DMS153 (cell line): ENCODE measurements at regions not wholly inside any gene's neighbourhood (a gene's known extent, or its start where the extent isn't known, plus 50 kb on each side); places are given as distances from the start of the nearest gene placed in this dataset.

Source experiments
- DNase-seq: peaks from one replicate; lab custom pipeline; 2025; lab: John Stamatoyannopoulos, UW

DNA sequence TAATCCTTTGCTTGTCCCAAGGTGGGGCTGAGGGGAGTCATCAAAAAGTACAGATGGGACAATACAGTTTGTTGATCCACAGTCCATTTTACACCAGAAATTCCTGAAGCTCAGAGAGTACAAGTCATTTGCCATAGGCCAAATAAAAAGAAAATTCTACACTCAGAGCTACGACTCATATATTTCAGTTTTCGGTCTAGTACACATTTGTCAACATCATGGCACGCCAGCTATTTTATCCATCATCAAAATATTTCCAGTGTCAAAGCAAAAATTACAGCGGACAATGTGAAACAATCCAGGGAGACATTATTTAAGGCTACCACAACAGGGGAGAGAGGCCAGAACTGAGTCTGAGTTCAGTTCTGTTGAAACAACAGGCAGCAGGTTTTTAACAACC, 587.5 kb upstream of the DSEL start:
- no peak for DNase-seq

DNA sequence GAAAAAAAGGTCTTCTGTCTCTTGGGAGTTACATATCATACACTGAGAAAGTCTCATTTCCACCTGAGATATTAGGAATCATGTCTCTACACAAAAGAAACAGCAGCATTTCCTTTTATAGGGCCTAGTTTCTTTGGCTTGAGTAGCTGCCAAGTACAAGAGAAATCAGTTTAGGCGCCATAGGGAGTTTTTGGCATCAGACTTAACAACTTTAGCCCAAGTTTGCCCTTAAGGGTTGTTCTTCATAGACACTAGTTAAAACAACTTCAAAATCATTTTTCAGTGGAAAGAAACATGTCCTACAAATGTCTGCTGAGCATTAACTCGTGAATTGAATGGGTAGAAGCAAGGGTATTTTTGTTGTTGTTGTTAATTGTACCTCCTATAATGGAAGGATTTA, 587.0 kb upstream of the DSEL start:
- DNase-seq, result no peak

DNA sequence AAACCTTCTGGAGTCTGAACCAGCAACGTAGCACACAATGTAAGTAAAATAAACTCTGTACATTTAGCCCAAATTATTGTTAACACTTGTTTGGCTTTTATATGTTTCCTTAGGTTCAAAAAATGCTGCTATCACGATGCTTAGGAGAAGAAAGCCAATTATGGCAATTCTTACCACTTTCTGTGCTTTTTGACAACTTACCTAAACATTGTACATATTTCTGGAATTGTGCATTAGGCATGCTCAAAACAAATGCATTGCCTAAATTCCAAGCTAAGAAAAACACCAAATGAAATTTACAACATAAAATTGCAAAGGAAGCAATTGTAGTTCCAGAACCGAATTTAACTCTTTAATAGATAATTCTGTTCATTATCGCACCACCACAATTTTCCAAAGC, 585.6 kb upstream of the DSEL start:
- DNase-seq, result no peak

DNA sequence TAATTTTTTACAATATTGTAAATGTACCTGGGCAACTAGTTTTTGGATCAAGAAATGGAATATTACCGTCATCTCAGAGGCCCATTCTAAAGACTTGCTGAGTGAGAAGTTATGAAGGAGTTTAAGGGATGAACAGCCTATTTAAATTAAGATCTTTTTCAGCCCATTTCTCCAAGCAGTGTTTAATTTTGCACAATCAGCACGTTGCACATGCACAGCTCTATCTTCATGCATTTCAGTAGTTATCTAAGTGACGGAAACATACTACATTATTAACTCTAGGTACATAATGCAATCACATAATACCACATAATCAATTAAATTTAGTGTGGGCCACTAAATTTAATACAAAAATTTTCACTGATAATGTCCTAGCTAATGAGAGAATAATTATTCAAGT, 582.1 kb upstream of the DSEL start:
- no peak for DNase-seq

DNA sequence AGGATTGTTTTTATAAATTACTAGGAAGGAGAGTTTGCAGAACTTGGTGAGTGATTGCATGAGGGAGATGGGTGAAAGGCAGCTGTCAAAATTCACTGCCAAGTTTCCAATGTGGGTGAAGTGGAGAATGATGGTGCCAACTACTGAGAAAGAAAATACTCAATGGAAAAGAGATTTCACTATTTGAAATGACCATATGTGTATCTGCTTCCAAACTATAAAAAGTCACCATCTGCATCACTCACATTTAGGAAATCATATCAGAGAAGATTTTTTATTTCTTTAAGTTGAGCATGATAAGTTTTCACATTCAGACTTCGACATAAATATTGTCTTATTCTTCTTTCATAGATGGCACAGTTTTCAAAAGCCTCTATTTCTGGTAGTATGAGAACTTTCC, 570.0 kb upstream of the DSEL start:
- no peak for DNase-seq

DNA sequence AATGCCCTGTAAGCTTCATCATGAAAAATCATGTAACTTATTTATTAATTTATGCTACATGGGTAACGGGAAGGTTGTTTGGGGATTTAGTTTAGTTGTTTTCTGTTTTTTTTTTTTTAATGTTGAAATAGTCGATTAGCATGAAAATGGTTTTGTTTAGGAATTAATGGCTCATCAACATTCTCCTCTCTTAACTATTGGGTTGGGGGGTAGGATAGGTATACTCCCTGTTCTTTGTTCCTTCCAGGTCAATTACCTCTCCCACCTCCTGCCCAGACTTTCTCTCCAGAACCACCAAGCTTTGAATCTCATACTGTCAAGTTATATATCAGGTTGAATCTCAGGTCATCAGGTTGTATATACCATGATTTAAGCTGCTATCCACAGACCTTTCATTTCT, 568.7 kb upstream of the DSEL start:
- DNase-seq, result no peak

DNA sequence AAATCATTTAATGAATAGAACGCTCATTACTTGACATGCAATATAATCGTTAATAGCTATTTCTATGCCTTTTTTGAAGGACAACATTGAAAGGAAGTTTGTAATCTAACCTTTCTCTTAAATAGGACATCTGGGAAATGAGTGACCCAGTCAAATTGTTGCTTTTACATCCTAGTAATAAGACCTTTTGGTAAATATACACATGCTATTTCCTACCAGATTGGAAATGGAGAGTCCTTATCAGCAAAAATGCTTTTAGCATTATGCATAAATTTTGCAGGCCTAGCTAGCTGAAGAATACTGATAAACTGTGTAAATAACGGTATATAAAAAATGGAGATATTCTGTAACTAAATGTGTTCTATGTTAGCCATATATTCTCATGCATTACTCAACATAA, 567.3 kb upstream of the DSEL start:
- no peak for DNase-seq

DNA sequence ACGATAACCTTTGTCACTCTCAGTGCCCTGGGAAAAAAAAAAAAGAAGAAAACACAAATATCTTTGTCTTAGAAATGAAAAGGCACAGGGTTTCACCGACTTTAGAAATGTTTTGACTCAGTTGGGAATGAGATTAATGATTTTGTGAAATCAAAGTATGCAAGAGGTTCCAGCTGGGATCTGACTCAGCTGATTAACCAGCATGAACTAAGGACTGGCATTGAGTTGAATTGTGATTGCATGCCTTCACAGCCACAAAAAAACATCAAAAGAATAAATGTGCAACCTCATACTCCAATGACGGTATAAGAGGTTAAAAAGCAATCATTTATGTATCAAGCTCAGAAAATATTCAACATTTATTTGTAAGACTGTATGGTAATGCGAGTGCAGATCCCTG, 566.6 kb upstream of the DSEL start:
- DNase-seq, result no peak

DNA sequence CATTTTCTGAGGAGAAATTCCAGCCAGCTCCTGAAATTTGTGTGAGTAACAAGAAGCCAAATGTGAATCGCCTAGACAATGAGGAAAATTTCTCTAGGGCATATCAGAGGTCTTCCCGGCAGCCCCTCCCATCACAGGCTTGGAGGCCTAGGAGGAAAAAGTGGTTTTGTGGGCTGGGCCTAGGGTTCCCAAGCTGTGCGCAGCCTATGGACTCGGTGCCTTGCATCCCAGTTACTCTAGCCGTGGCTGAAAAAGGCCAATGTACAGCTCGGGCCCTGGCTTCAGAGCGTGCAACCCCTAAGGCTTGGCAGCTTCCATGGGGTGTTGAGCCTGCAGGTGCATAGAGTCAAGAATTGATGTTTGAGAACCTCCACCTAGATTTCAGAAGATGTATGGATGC, 556.2 kb upstream of the DSEL start:
- DNase-seq, result no peak

DNA sequence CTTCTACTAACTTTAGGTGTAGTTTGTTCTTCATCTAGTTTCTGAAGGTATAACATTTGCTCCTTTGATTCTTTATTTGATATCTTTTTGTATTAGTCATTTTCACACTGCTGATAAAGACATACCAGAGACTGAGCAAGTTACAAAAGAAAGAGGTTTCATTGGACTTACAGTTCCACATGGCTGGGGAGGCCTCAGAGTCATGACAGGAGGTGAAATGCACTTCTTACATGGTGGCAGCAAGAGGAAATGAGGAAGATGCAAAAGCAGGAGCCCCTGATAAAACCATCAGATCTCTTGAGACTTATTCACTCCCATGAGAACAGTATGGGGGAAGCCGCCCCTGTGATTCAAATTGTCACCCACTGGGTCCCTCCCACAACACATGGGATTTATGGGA, 544.4 kb upstream of the DSEL start:
- DNase-seq, result no peak

DNA sequence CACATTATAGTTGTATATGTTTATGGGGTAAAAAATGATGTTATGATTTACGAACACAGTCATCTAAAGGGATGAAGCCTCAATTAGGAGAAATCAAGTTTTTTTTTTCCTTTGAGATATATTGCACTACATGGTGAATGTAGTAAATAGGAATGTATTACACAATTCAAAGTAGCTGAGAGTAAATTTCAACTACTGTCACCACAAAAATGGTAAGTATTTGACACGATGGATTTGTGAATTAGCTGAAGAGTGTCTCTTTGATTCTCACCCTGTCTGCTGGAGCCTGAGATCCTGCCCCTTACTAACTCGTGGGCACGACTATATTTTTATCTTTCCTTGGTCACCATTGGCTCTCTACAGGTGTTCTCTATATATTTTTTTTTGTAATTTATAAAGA, 540.4 kb upstream of the DSEL start:
- DNase-seq, result no peak

DNA sequence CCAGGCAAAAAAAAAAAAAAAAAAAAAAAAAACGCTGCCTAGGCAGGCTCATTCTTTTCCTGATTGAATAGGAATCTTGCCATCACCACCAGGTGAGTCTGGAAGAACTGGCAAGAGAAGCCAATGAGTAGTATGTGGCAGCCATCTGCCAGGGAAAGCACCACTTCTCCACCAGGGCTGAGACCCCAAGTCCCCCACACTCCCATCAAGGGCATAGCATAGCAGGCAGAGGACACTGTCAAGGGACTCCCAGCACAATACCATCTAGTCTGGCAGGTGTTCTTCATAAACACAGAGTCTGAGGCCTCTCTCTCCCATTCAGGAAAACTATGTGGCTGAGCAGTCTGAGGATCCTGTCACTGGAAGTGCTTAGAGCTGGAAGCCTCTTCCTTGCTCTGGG, 538.1 kb upstream of the DSEL start:
- no peak for DNase-seq

DNA sequence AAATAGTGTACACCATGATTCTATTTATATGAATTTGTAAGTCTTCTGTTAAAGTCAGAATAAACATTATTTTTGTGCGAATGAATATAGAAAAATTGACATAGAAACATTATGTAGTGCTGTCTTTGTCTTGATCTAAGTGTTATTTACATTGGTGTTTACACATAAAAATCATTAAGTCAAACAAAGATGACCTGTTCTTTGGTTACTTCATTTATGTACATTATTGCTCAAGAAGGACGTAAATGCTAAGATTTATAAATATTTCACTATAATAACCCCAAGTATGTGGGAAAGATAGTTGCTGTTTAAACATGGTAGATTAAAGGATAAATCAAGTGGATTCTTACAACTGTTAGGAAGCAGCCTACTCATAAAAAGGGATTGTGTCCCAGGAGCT, 536.8 kb upstream of the DSEL start:
- DNase-seq, result no peak

DNA sequence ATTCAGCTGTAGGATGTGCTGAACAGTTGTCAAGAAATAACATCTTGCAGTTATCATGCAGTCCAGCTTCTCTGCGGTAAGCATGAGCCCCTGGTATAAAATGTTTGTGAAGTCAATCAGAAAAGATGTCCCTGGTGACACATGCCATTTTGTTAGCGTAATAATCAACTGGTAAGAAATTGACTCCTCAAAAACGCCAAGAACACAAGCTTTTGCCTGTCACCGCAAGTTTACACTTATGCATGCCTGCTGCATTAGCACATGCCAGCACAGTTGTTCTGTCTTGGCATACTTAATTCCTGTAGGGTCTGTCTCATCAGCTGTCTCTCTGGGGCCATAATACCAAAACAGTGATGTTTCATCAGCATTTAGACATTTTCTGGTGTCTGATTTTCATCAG, 524.8 kb upstream of the DSEL start:
- no peak for DNase-seq

DNA sequence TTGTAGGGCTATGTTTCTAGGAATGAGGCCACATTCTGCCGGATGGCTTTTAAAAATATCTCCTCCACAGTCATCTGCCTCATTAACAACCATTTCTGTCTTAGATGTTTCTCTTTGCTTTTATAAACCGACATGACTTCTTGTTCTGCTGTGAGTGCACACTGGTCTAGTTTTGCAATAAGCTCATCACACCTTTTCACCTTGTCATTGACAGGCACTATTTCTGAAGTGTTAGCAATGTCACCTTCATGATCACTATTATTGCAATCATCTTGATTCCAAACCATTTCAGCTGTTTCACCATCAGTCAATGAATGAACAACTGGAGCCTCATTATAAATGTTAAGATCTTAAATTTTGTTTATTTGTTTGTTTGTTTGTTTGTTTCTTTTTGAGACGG, 523.7 kb upstream of the DSEL start:
- no peak for DNase-seq

DNA sequence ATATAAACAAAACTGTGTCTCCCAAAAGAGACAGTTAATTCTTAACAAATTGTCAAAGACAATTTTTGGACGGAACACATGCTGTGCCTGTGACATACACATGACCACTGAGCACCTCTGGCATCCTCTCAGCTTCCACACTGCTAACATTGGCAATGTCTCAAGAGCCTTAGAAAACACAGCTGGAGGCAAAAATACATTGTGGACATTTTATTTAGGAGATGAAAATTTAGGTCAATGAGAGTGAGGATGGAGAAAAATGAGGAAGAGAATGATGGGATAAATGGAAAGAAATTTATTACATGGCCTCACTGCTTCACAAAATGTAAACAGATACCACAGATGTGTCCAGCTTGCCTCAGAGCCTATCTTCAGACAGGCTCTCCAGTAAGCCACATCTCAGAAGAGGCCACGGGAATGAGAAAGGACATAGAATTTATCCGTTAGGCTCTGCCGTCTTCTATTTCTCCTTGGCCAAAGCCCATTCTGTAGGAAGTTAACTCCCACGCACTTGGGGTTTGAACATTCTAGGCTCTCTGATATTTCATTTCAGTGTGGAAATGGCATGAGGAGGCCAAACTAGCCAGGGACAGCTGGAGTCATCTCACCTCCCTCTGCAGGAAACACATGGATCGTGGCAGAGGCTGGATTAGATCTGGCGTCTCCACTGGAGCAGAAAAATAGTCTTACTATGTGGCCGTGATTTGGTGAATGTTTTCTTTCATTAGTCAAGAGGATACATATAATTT, 519.4 kb upstream of the DSEL start:
- DNase-seq, result no peak

DNA sequence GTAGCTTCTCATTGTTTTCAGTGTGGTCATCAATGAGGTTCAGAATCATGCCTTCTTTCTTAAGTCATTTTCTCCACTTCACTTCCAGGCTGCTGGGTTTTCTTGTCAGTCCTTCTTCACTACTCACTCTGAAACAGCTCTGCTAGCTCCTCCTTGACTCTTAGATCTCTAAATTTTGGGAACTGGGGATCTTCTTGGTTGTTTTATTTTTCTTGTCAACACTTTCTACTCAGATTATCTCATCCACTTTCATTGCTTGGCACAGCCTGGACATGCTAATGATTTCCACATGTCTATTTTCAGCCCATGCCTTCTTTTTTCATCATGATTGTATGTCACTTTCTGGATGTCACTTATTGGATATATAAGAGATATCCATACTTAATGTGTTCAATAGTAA, 517.8 kb upstream of the DSEL start:
- no peak for DNase-seq

DNA sequence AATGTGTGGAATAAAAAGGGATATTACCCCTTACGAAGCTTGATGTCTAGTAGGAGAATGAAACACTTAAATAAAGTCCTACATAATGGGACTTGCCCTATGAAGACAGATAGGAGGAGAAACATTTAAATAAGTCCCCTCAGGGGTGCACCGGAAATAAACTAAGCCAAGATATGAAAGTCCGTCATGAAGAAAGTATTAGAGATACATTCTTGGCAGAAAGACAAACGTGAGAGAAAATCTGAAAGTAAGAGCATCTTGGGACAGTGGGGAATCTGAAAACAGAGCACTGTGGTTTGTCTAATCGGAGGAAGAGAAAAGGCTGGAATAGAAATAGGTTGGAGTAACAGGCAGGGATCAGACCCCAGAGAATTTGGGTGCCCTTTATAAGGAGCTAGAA, 516.9 kb upstream of the DSEL start:
- DNase-seq, result no peak

DNA sequence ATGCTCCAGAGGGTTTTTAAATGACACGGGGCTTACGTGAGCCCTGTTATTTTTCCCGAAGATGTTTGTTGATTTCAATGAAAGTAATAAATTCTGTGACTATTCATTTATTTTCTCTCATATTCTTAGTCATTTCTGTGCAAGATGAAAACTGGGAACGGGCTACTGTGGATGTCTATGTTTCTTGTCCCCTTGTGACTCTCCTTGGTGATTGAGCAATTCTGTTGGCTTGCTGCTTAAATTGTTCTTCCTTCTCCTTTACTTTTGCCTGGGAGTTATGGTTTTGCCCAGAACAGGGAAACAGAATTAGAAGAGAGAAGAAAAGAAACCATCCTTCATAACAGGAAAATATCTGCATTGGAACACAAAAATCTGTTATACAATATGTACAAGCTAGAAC, 508.2 kb upstream of the DSEL start:
- no peak for DNase-seq

DNA sequence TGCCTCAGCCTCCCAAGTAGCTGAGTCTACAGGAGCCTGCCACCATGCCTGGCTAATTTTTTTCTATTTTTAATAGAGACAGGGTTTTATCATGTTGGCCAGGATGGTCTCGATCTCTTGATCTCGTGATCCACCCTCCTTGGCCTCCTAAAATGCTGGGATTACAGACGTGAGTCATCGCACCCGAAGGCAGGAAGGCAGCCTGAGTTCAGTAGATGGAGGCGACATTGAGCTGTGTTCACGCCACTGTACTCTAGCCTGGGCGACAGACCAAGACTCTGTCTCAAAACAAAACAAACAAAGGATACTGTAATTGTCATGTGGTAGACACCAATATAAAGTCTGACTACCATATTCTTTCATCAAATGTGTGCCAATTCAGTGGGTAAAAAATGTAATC, 500.9 kb upstream of the DSEL start:
- DNase-seq, result no peak

DNA sequence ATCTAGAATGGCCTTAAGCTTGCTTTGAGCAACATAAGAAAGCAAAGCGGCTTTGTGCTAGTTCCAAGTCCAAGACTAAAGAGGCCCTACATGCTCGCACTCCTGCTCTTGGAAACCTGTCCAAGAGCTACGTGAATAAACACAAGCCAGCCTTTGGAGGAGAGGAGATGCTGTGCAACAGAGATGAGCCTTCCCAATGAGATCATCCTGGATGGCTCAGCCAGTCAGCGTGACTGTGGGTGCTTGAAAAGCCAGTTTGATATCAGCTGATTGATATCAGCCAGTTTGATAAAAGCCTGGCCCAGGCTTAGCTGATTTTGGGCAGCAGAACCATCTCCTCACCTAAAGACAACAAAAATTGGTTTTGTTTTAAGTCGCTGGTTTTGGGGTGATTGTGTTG, 481.0 kb upstream of the DSEL start:
- DNase-seq, result no peak

DNA sequence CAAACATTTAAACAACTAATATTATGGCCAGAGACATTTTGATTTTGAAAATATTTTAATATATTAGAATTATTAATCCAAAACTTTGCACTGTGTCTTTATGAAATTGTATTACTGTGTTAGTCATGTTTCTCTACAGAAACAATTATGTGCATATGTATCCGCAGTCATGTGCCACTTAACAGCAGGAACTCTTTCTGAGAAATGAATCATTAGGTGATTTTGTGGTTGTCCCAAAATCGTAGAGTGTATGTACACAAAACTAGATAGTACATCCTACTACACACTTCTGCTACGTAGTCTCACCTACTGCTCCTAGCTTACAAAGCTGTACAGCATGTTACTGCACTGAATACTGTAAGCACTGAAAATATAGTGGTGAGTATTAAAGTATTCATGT, 479.2 kb upstream of the DSEL start:
- DNase-seq, result no peak

DNA sequence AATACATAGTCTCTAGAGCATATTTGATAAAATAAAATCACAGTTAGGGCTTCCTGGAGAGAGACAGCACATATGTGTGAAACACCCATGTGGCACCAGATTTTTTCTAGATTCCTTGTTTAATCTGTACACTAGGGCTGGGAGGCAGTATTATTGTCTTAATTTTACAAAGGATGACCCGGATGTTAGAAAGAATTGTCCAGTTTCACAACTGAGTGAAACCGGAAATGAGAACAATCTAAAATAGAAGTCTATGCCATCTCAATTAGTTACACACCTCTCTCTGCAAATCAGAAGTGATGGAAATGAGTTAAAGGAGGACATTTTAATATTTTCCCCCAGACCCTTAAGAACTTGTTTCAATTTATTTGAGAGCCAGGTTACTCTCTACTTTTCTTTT, 463.7 kb upstream of the DSEL start:
- DNase-seq, result no peak

DNA sequence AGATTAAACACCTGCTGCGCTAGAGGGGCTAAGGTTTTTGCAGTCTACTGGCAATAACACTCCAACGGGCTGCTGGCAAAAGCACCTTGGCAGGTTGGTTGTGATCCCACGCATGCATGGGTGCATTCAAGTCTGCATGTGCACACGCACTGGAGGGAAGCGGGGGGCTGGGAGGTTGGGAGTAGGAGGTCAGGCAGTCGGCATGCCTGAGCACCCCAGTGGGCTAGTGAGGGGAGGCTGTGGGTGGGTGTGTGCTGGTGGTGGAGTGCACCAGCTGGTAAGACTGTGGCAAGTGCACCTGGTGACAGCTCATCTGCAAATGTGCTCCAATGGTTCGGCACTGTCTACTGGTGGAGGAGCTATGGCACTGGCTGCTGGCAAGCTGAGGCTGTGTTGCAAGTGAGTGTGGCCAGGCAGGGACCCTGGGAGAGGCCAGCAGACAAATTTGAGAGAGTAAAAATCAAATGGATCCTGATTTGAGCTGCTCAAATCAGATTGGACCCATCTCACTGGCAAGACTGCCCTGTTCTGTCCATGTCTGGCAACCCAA, 460.6 kb upstream of the DSEL start:
- DNase-seq, result no peak

DNA sequence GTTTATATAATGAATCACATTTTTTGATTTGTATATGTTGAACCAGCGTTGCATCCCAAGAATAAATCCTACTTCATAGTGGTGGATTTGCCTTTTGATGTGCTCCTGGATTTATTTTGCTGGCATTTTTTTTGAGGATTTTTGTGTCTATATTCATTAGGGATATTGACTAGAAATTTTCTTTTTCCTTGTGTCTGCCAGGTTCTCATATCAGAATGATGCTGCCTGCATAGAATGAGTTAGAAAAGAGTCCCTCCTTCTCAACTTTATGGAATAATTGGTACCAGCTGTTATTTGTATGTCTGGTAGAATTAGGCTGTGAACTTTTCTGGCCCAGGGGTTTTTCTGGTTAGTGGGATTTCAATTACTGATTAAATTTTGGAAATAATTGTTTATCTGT, 457.4 kb upstream of the DSEL start:
- no peak for DNase-seq
